ENCODE measurements at regions not wholly inside any gene's neighbourhood (a gene's known extent, or its start where the extent isn't known, plus 50 kb on each side); places are given as distances from the start of the nearest gene placed in this dataset.

GRCh38 chr15:72968531-72968922 is 83.7 kb upstream of the NEO1 start:
- TF ChIP-seq POLR2AphosphoS5 (IDR thresholded peaks at IDR 0.05) (no peak), CTCF (IDR thresholded peaks at IDR 0.05) (no peak)
